WTC11 (cell line): ENCODE measurements at regions not wholly inside any gene's neighbourhood (a gene's known extent, or its start where the extent isn't known, plus 50 kb on each side); places are given as distances from the start of the nearest gene placed in this dataset.

Experiments
- ATAC-seq: fragments of 200-7000 bp; cut with Tn5 transposase; 2 replicates; pipeline ENCODE4 v1.10.0; 2021; ENCODE audit warnings: mild to moderate bottlenecking, moderate library complexity
- CTCF ChIA-PET: fragments of 300-600 bp; sonication (Branson Sonifier 250); formaldehyde crosslinking; loops from one replicate; lab custom pipeline; 2021; ENCODE audit warnings: antibody characterized with exemption; lab: Charles Lee
- POLR2A ChIA-PET: fragments of 350-600 bp; sonication (Branson Sonifier 250); formaldehyde crosslinking; loops from one replicate; lab custom pipeline; 2021; ENCODE audit warnings: antibody characterized with exemption; lab: Charles Lee
- DNase-seq: peaks from one replicate; pipeline ENCODE4 v3.0.0; 2021; ENCODE audit warnings: low spot score
- H3K27ac Mint-ChIP-seq: 2 replicates; pipeline ENCODE4 v1.8.0; 2021; ENCODE audit warnings: mixed read lengths
- H3K27me3 Mint-ChIP-seq: 2 replicates; pipeline ENCODE4 v1.8.0; 2021; ENCODE audit warnings: low read depth, mild to moderate bottlenecking, moderate library complexity, mixed read lengths
- H3K36me3 Mint-ChIP-seq: 2 replicates; pipeline ENCODE4 v1.8.0; 2021; ENCODE audit warnings: mixed read lengths
- H3K4me1 Mint-ChIP-seq: 2 replicates; pipeline ENCODE4 v1.8.0; 2022; ENCODE audit warnings: mixed read lengths
- H3K4me3 Mint-ChIP-seq: 2 replicates; pipeline ENCODE4 v1.8.0; 2021; ENCODE audit warnings: mild to moderate bottlenecking, moderate library complexity, mixed read lengths
- H3K9me3 Mint-ChIP-seq: 2 replicates; pipeline ENCODE4 v1.8.0; 2021; ENCODE audit warnings: mixed read lengths
- AFF4 ChIP-seq: sonication (generic); formaldehyde crosslinking; IDR thresholded peaks from 2 replicates; pipeline ENCODE4 v1.8.1; 2023; ENCODE audit warnings: mild to moderate bottlenecking, missing genetic modification reagents, borderline replicate concordance
- ATF3 ChIP-seq: sonication (generic); formaldehyde crosslinking; conservative IDR thresholded peaks from 2 replicates; pipeline ENCODE4 v1.8.1; 2022; ENCODE audit warnings: mild to moderate bottlenecking, missing genetic modification reagents
- CBFB ChIP-seq: sonication (generic); formaldehyde crosslinking; IDR thresholded peaks from 2 replicates; pipeline ENCODE4 v1.8.1; 2022; ENCODE audit warnings: mild to moderate bottlenecking, low read depth, missing genetic modification reagents
- ERG ChIP-seq: fragments of 250-450 bp; sonication (Bioruptor Pico); IDR thresholded peaks from 2 replicates; pipeline ENCODE4 v1.8.0; 2021; ENCODE audit warnings: mild to moderate bottlenecking
- FOXK1 ChIP-seq: sonication (generic); formaldehyde crosslinking; IDR thresholded peaks from 2 replicates; pipeline ENCODE4 v1.8.0; 2022; ENCODE audit warnings: mild to moderate bottlenecking, moderate library complexity, missing genetic modification reagents
- GRHL2 ChIP-seq: fragments of 250-450 bp; sonication (Bioruptor Pico); IDR thresholded peaks from 2 replicates; pipeline ENCODE4 v1.8.0; 2022; ENCODE audit warnings: mild to moderate bottlenecking, moderate library complexity; ENCODE audit not compliant: insufficient replicate concordance, severe bottlenecking
- HMGXB4 ChIP-seq: sonication (generic); formaldehyde crosslinking; IDR thresholded peaks from 2 replicates; pipeline ENCODE4 v1.8.1; 2023; ENCODE audit warnings: mild to moderate bottlenecking, moderate library complexity, missing genetic modification reagents
- JUN ChIP-seq: sonication (generic); formaldehyde crosslinking; IDR thresholded peaks from 2 replicates; pipeline ENCODE4 v1.8.0; 2023; ENCODE audit warnings: mild to moderate bottlenecking, missing genetic modification reagents
- MAX ChIP-seq: sonication (generic); formaldehyde crosslinking; IDR thresholded peaks from 2 replicates; pipeline ENCODE4 v1.8.0; 2022; ENCODE audit warnings: mild to moderate bottlenecking, missing genetic modification reagents
- NFE2L1 ChIP-seq: sonication (generic); formaldehyde crosslinking; IDR thresholded peaks from 2 replicates; pipeline ENCODE4 v1.8.1; 2023; ENCODE audit warnings: missing genetic modification reagents
- OVOL2 ChIP-seq: fragments of 250-450 bp; sonication (Bioruptor Pico); IDR thresholded peaks from 2 replicates; pipeline ENCODE4 v1.9.0; 2021; ENCODE audit warnings: mild to moderate bottlenecking, borderline replicate concordance
- PRDM15 ChIP-seq: sonication (generic); formaldehyde crosslinking; IDR thresholded peaks from 2 replicates; pipeline ENCODE4 v1.8.0; 2022; ENCODE audit warnings: missing genetic modification reagents
- PREB ChIP-seq: sonication (generic); formaldehyde crosslinking; IDR thresholded peaks from 2 replicates; pipeline ENCODE4 v1.8.1; 2022; ENCODE audit warnings: mild to moderate bottlenecking, missing genetic modification reagents, moderate library complexity, borderline replicate concordance
- TCF7 ChIP-seq: sonication (generic); formaldehyde crosslinking; IDR thresholded peaks from 2 replicates; pipeline ENCODE4 v1.8.0; 2022; ENCODE audit warnings: mild to moderate bottlenecking, low read depth, missing genetic modification reagents, moderate library complexity
- TEAD1 ChIP-seq: sonication (generic); formaldehyde crosslinking; IDR thresholded peaks from 2 replicates; pipeline ENCODE4 v1.8.0; 2022; ENCODE audit warnings: mild to moderate bottlenecking, missing genetic modification reagents
- ZNF219 ChIP-seq: sonication (generic); formaldehyde crosslinking; IDR thresholded peaks from 2 replicates; pipeline ENCODE4 v1.8.0; 2023; ENCODE audit warnings: missing genetic modification reagents, mild to moderate bottlenecking, borderline replicate concordance

- Mint-ChIP-seq H3K4me3 (no peak overlapping the region), H3K27ac (peak overlapping the region; percentile 19; the same call in 1 of the 2 replicates), H3K9me3 (no peaks in the 10 kb centered on the region), H3K27me3 (no peaks in the 10 kb centered on the region), H3K4me1 (peaks cover 22% of the 10 kb centered on the region), H3K36me3 (no peaks in the 10 kb centered on the region)
- DNase-seq: no peak
- TF ChIP-seq MAX (CRISPR knock-in tag): no peak
- no peak for TF ChIP-seq FOXK1
- TF ChIP-seq PREB: no peak
- TF ChIP-seq PRDM15 (CRISPR knock-in tag): no peak
- no peak for TF ChIP-seq NFE2L1 (CRISPR knock-in tag)
- POLR2A ChIA-PET: interaction anchor here (0.6 kb wide), 1 partner anchor 173 kb away, joined by 5 read pairs; no protein-coding TSS in a partner anchor
- ATAC-seq: peak; percentile 82
- CTCF ChIA-PET: interaction anchor here (1.3 kb wide), 1 partner anchor 41 kb away, joined by 8 read pairs; no protein-coding TSS in a partner anchor
Measured at GRCh38 chr12:91422811-91423692, 240.4 kb upstream of the DCN start.

GRCh38 chr12:91422127-91422526 is 239.5 kb upstream of the DCN start:
- Mint-ChIP-seq H3K4me3 (no peak overlapping the region), H3K4me1 (peaks cover 22% of the 10 kb centered on the region), H3K9me3 (peaks cover 3% of the 10 kb centered on the region; the same call in 1 of the 2 replicates), H3K36me3 (no peaks in the 10 kb centered on the region), H3K27me3 (no peaks in the 10 kb centered on the region), H3K27ac (no peak overlapping the region)
- DNase-seq: no peak
- ChIA-PET POLR2A (no interaction called here), CTCF (interaction anchor here (0.9 kb wide), 1 partner anchor 40 kb away, joined by 3 read pairs; no protein-coding TSS in a partner anchor)
- TF ChIP-seq ERG (CRISPR knock-in tag) (no peak), JUN (CRISPR knock-in tag) (no peak), HMGXB4 (CRISPR knock-in tag) (no peak), TEAD1 (no peak), AFF4 (CRISPR knock-in tag) (no peak), OVOL2 (CRISPR knock-in tag) (no peak), GRHL2 (CRISPR knock-in tag) (no peak), ATF3 (CRISPR knock-in tag) (no peak), TCF7 (CRISPR knock-in tag) (no peak), CBFB (CRISPR knock-in tag) (no peak), ZNF219 (CRISPR knock-in tag) (no peak)
- TF ChIP-seq, all 79 proteins: peak for 0
- no peak; the same call in 1 of the 2 replicates for ATAC-seq
